Keratinocyte (primary cell): ENCODE measurements at regions not wholly inside any gene's neighbourhood (a gene's known extent, or its start where the extent isn't known, plus 50 kb on each side); places are given as distances from the start of the nearest gene placed in this dataset.

Experiments used
- CTCF ChIP-seq, 3 experiments: IDR thresholded peaks in 1 of 3; conservative IDR thresholded peaks in 1 of 3; optimal IDR thresholded peaks in 1 of 3; 2 replicates in 2 of 3; 3 replicates in 1 of 3; pipeline versions ENCODE3 to v1.5.1; 2011; ENCODE audit warnings: low read length in 3 of 3, mild to moderate bottlenecking in 3 of 3, moderate library complexity in 2 of 3, control low read depth in 1 of 3, inconsistent platforms in 1 of 3; ENCODE audit not compliant: insufficient read depth in 2 of 3; ENCODE audit errors: extremely low read depth in 1 of 3
- EZH2 ChIP-seq: IDR thresholded peaks from one replicate; pipeline ENCODE4 v1.6.1; 2012; ENCODE audit warnings: inconsistent platforms, mild to moderate bottlenecking, low read length, moderate library complexity

GRCh38 chr11:134920851-134921608 is 509.0 kb upstream of the B3GAT1 start:
- TF ChIP-seq CTCF (optimal IDR thresholded peaks at IDR 0.05 in 1 of 3, IDR thresholded peaks at IDR 0.05 in 1 of 3, conservative IDR thresholded peaks at IDR 0.05 in 1 of 3; ENCODE audit: extremely low read depth in 1 of 3, insufficient read depth in 2 of 3, low read length in 3 of 3) = no peak
- TF ChIP-seq EZH2 = no peak
